ENCODE measurements at regions not wholly inside any gene's neighbourhood (a gene's known extent, or its start where the extent isn't known, plus 50 kb on each side); places are given as distances from the start of the nearest gene placed in this dataset.

DNA sequence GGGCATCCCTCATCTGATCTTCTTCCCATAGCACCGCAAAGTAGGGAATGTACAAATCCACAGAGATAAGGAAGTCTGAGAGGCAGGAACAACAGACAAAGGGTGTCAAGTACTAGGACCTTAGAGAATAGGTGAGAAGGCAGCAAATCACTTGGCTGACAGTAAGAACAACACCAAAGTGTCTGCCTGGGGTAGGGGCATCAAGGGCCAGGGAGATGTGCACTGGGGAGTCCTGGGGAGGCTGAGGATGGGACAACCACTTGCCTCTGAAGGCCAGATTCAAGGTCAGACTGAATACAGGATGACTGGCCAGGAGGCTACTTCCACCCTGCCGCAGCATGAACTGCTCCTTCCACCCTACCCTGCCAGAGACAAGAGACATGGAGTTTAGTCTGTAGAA lies 1040.8 kb downstream of the BCL11B start:
- Histone ChIP-seq H3K27me3 (ENCODE audit: insufficient read depth, poor library complexity, severe bottlenecking) (no peaks in the 10 kb centered on the region), H3K4me1 (ENCODE audit: insufficient read depth, poor library complexity, severe bottlenecking) (peaks cover 10% of the 10 kb centered on the region), H3K4me3 (ENCODE audit: severe bottlenecking) (no peak overlapping the region), H3K27ac (ENCODE audit: poor library complexity, severe bottlenecking) (no peak overlapping the region), H3K9me3 (ENCODE audit: severe bottlenecking) (no peaks in the 10 kb centered on the region), H3K36me3 (ENCODE audit: low read depth) (no peaks in the 10 kb centered on the region)
- no peak for TF ChIP-seq CTCF (IDR thresholded peaks at IDR 0.05; ENCODE audit: poor library complexity, severe bottlenecking)
- DNase-seq (ENCODE audit: low spot score) (no peak), ATAC-seq (ENCODE audit: low read depth) (no peak)

GRCh38 chr14:98233656-98234055 lies 1038.3 kb downstream of the BCL11B start:
- DNase-seq (ENCODE audit: low spot score) (no peak), ATAC-seq (ENCODE audit: low read depth) (peak; percentile 32; the same call in 1 of the 3 replicates)
- no peaks in the 10 kb centered on the region for H3K9me3 ChIP-seq (ENCODE audit: severe bottlenecking)
- peak overlapping the region; percentile 13 for H3K27ac ChIP-seq (ENCODE audit: poor library complexity, severe bottlenecking)
- no peaks in the 10 kb centered on the region for H3K36me3 ChIP-seq (ENCODE audit: low read depth)
- no peak for TF ChIP-seq CTCF (IDR thresholded peaks at IDR 0.05; ENCODE audit: poor library complexity, severe bottlenecking)
- H3K27me3 ChIP-seq (ENCODE audit: insufficient read depth, poor library complexity, severe bottlenecking): no peaks in the 10 kb centered on the region
- H3K4me1 ChIP-seq (ENCODE audit: insufficient read depth, poor library complexity, severe bottlenecking): peaks cover 10% of the 10 kb centered on the region
- H3K4me3 ChIP-seq (ENCODE audit: severe bottlenecking): no peak overlapping the region

DNA sequence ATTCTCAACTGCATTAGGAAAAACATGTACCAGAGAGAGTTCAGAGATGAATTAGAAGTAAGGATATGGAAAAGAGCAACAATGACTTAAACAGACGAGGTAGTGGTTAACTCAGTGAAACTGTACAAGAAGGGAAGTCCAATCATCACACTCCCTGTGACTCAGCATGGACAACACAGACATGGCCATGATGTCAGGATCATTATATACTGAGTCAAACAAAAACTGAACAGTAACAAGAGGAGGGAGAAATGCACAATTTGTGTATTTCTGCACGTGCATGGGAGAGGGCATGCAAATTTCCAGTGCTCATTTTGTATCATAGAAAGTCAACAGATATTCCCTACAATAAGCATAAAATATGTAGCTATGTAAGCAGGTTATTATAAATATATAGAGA lies 1037.8 kb downstream of the BCL11B start:
- Histone ChIP-seq H3K4me1 (ENCODE audit: insufficient read depth, poor library complexity, severe bottlenecking) (peaks cover 10% of the 10 kb centered on the region), H3K36me3 (ENCODE audit: low read depth) (no peaks in the 10 kb centered on the region), H3K4me3 (ENCODE audit: severe bottlenecking) (no peak overlapping the region), H3K9me3 (ENCODE audit: severe bottlenecking) (no peaks in the 10 kb centered on the region), H3K27me3 (ENCODE audit: insufficient read depth, poor library complexity, severe bottlenecking) (no peaks in the 10 kb centered on the region), H3K27ac (ENCODE audit: poor library complexity, severe bottlenecking) (peak overlapping the region; percentile 13)
- peak; percentile 85 for ATAC-seq (ENCODE audit: low read depth)
- no peak for DNase-seq (ENCODE audit: low spot score)
- TF ChIP-seq CTCF (IDR thresholded peaks at IDR 0.05; ENCODE audit: poor library complexity, severe bottlenecking): no peak

GRCh38 chr14:98236314-98236713 lies 1035.7 kb downstream of the BCL11B start:
- TF ChIP-seq CTCF (IDR thresholded peaks at IDR 0.05; ENCODE audit: poor library complexity, severe bottlenecking): no peak
- Histone ChIP-seq H3K9me3 (ENCODE audit: severe bottlenecking) (no peaks in the 10 kb centered on the region), H3K27me3 (ENCODE audit: insufficient read depth, poor library complexity, severe bottlenecking) (no peaks in the 10 kb centered on the region), H3K27ac (ENCODE audit: poor library complexity, severe bottlenecking) (no peak overlapping the region), H3K4me3 (ENCODE audit: severe bottlenecking) (no peak overlapping the region), H3K4me1 (ENCODE audit: insufficient read depth, poor library complexity, severe bottlenecking) (peaks cover 10% of the 10 kb centered on the region), H3K36me3 (ENCODE audit: low read depth) (no peaks in the 10 kb centered on the region)
- DNase-seq (ENCODE audit: low spot score): no peak
- no peak for ATAC-seq (ENCODE audit: low read depth)

DNA sequence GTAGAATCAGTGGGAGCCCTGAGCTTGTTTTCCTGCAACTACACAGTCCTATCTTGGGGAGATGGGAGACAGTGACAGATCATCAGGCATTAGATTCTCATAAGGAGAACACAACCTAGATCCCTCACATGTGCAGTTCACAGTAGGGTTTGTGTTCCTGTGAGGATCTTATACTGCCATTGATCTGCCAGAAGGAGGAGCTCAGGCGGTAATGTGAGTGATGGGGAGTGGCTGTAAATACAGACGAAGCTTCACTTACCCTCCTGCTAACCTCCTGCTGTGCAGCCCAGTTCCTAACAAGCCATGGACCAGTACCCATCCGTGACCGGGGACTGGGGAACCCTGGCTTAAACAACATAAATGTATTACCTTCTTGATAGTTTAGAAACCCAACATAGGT lies 1034.1 kb downstream of the BCL11B start:
- Histone ChIP-seq H3K27ac (ENCODE audit: poor library complexity, severe bottlenecking) (no peak overlapping the region), H3K27me3 (ENCODE audit: insufficient read depth, poor library complexity, severe bottlenecking) (no peaks in the 10 kb centered on the region), H3K36me3 (ENCODE audit: low read depth) (no peaks in the 10 kb centered on the region), H3K9me3 (ENCODE audit: severe bottlenecking) (no peaks in the 10 kb centered on the region), H3K4me3 (ENCODE audit: severe bottlenecking) (no peak overlapping the region), H3K4me1 (ENCODE audit: insufficient read depth, poor library complexity, severe bottlenecking) (peaks cover 10% of the 10 kb centered on the region)
- TF ChIP-seq CTCF (IDR thresholded peaks at IDR 0.05; ENCODE audit: poor library complexity, severe bottlenecking): no peak
- ATAC-seq (ENCODE audit: low read depth) (no peak), DNase-seq (ENCODE audit: low spot score) (no peak)

Data from RWPE2 (cell line).